SK-N-SH (cell line): ENCODE measurements at regions not wholly inside any gene's neighbourhood (a gene's known extent, or its start where the extent isn't known, plus 50 kb on each side); places are given as distances from the start of the nearest gene placed in this dataset.

Experiments used
- CTCF ChIA-PET: fragments of 300-600, 350-600 bp; formaldehyde crosslinking; extraction: SDS; loops from one replicate; lab custom pipeline; 2021; lab: Yijun Ruan, JAX
- POLR2A ChIA-PET: fragments of 350-600 bp; sonication (Branson Sonifier 250); formaldehyde crosslinking; extraction: SDS; loops from one replicate; lab custom pipeline; 2020; ENCODE audit warnings: antibody characterized with exemption, inconsistent platforms; lab: Yijun Ruan, JAX
- DNase-seq: peaks from one replicate; pipeline ENCODE4 v3.0.0; 2012
- H2AFZ ChIP-seq: fragments of 200-600 bp; sonication (generic); 2 replicates; pipeline ENCODE4 v1.8.1; 2016; ENCODE audit warnings: antibody characterized with exemption, mild to moderate bottlenecking, low read depth
- H3F3A ChIP-seq: fragments of 200-600 bp; sonication (generic); replicated peaks from 2 replicates; pipeline ENCODE3; 2016; ENCODE audit warnings: antibody characterized with exemption, mild to moderate bottlenecking; ENCODE audit not compliant: insufficient read depth
- H3K27ac ChIP-seq, 2 experiments: fragments of 200-500 bp in 1 of 2; fragments of 200-600 bp in 1 of 2; sonication (Bioruptor generic) in 1 of 2; sonication (generic), shearing (Covaris generic) in 1 of 2; 2 replicates each; pipeline versions ENCODE4 v1.5.1 to v1.6.1; 2014 to 2016; ENCODE audit warnings: low read depth in 2 of 2, inconsistent platforms in 1 of 2, low read length in 1 of 2, mild to moderate bottlenecking in 1 of 2, mixed read lengths in 1 of 2
- H3K27me3 ChIP-seq: fragments of 200-600 bp; sonication (generic), shearing (Covaris generic); 2 replicates; pipeline ENCODE4 v1.6.1; 2016; ENCODE audit warnings: mixed run types; ENCODE audit not compliant: insufficient read depth
- H3K36me3 ChIP-seq, 2 experiments: fragments of 200-500 bp in 1 of 2; fragments of 200-600 bp in 1 of 2; sonication (Bioruptor generic) in 1 of 2; sonication (generic) in 1 of 2; replicated peaks in 1 of 2; 2 replicates each; pipeline versions ENCODE3 to v1.5.1; 2014 to 2016; ENCODE audit warnings: low read length in 1 of 2, mild to moderate bottlenecking in 1 of 2; ENCODE audit not compliant: insufficient read depth in 2 of 2, control insufficient read depth in 1 of 2
- H3K4me1 ChIP-seq, 2 experiments: fragments of 200-500 bp in 1 of 2; fragments of 200-600 bp in 1 of 2; sonication (Bioruptor generic) in 1 of 2; sonication (generic), shearing (Covaris generic) in 1 of 2; 2 replicates each; pipeline versions ENCODE4 v1.5.1 to v1.6.1; 2014 to 2016; ENCODE audit warnings: low read depth in 1 of 2, low read length in 1 of 2, mixed run types in 1 of 2; ENCODE audit not compliant: insufficient read depth in 2 of 2, control insufficient read depth in 1 of 2
- H3K4me2 ChIP-seq: fragments of 200-600 bp; sonication (generic), shearing (Covaris generic); 2 replicates; pipeline ENCODE4 v1.6.1; 2017; ENCODE audit warnings: mixed run types
- H3K4me3 ChIP-seq, 2 experiments: fragments of 200-500 bp in 1 of 2; fragments of 200-600 bp in 1 of 2; sonication (Bioruptor generic) in 1 of 2; sonication (generic), shearing (Covaris generic) in 1 of 2; 2 replicates each; pipeline versions ENCODE4 v1.5.1 to v1.8.1; 2014 to 2016; ENCODE audit warnings: low read depth in 2 of 2, inconsistent platforms in 1 of 2, low read length in 1 of 2, mild to moderate bottlenecking in 1 of 2, mixed read lengths in 1 of 2, moderate library complexity in 1 of 2
- H3K79me2 ChIP-seq: fragments of 200-600 bp; sonication (generic); 2 replicates; pipeline ENCODE4 v1.8.1; 2017; ENCODE audit warnings: mild to moderate bottlenecking; ENCODE audit not compliant: insufficient read depth
- H3K9ac ChIP-seq: fragments of 200-600 bp; sonication (generic); 2 replicates; pipeline ENCODE4 v1.6.1; 2017; ENCODE audit warnings: mixed run types
- H3K9me2 ChIP-seq: fragments of 200-600 bp; sonication (generic); 2 replicates; pipeline ENCODE4 v1.6.1; 2017; ENCODE audit warnings: mixed run types
- H3K9me3 ChIP-seq: fragments of 200-600 bp; sonication (generic); 2 replicates; pipeline ENCODE4 v1.6.1; 2017; ENCODE audit warnings: mixed run types, mild to moderate bottlenecking, moderate library complexity
- H4K20me1 ChIP-seq: fragments of 200-600 bp; sonication (generic); 2 replicates; pipeline ENCODE4 v1.6.1; 2017; ENCODE audit warnings: mild to moderate bottlenecking, mixed run types; ENCODE audit not compliant: insufficient read depth
- CHD2 ChIP-seq: fragments of 150-350 bp; IDR thresholded peaks from 2 replicates; pipeline ENCODE4 v1.6.1; 2018; ENCODE audit warnings: low read length; ENCODE audit not compliant: partially characterized antibody
- CTCF ChIP-seq: fragments of 200-600 bp; sonication (generic); IDR thresholded peaks from 2 replicates; pipeline ENCODE4 v1.6.1; 2017; ENCODE audit warnings: antibody characterized with exemption, mild to moderate bottlenecking, moderate library complexity
- ELF1 ChIP-seq: IDR thresholded peaks from 2 replicates; pipeline ENCODE4 v1.4.0; 2012
- EZH2phosphoT487 ChIP-seq: fragments of 200-600 bp; sonication (generic); IDR thresholded peaks from 2 replicates; pipeline ENCODE4 v1.6.1; 2017; ENCODE audit warnings: low read depth, mixed run types, mild to moderate bottlenecking, antibody characterized with exemption, moderate library complexity, borderline replicate concordance
- FOSL2 ChIP-seq: IDR thresholded peaks from 2 replicates; pipeline ENCODE4 v1.4.0; 2012; ENCODE audit warnings: low read depth, mild to moderate bottlenecking, moderate library complexity, borderline replicate concordance
- FOXJ3 ChIP-seq: sonication (generic); formaldehyde crosslinking; IDR thresholded peaks from 2 replicates; pipeline ENCODE4 v1.5.1; 2020; ENCODE audit warnings: mild to moderate bottlenecking, missing genetic modification reagents
- FOXM1 ChIP-seq: IDR thresholded peaks from 2 replicates; pipeline ENCODE4 v1.4.0; 2012; ENCODE audit warnings: low read depth, mild to moderate bottlenecking
- GABPA ChIP-seq: IDR thresholded peaks from 2 replicates; pipeline ENCODE4 v1.4.0; 2012; ENCODE audit warnings: low read depth, mild to moderate bottlenecking
- JUND ChIP-seq: IDR thresholded peaks from 2 replicates; pipeline ENCODE4 v1.4.0; 2012
- MAX ChIP-seq: IDR thresholded peaks from 2 replicates; pipeline ENCODE4 v1.4.0; 2012; ENCODE audit warnings: low read depth
- NFIC ChIP-seq: IDR thresholded peaks from 2 replicates; pipeline ENCODE4 v1.4.0; 2012; ENCODE audit warnings: borderline replicate concordance
- SIN3A ChIP-seq: IDR thresholded peaks from 2 replicates; pipeline ENCODE4 v1.6.1; 2012; ENCODE audit warnings: low read depth, mild to moderate bottlenecking, low read length, moderate library complexity, borderline replicate concordance
- SMC3 ChIP-seq: IDR thresholded peaks from 2 replicates; pipeline ENCODE4 v1.6.1; 2012; ENCODE audit warnings: low read depth, low read length, improper control_type of control experiment
- TAF1 ChIP-seq: IDR thresholded peaks from 2 replicates; pipeline ENCODE4 v1.6.1; 2012; ENCODE audit warnings: low read depth, mild to moderate bottlenecking, low read length, moderate library complexity, borderline replicate concordance
- TCF12 ChIP-seq: IDR thresholded peaks from 2 replicates; pipeline ENCODE4 v1.4.0; 2012
- TEAD4 ChIP-seq: IDR thresholded peaks from 2 replicates; pipeline ENCODE4 v1.4.0; 2012; ENCODE audit warnings: mild to moderate bottlenecking, borderline replicate concordance; ENCODE audit not compliant: insufficient read depth
- YY1 ChIP-seq: IDR thresholded peaks from 2 replicates; pipeline ENCODE4 v1.4.0; 2012; ENCODE audit warnings: low read depth, mild to moderate bottlenecking
- WGBS: methylation state at CpG from one replicate; pipeline ENCODE4 v1.1.6; 2017; ENCODE audit warnings: low lambda C conversion rate; 5-methylcytosine and 5-hydroxymethylcytosine counted together
- TF ChIP-seq, protein P1 (sequence below): IDR thresholded peaks from 2 replicates; pipeline ENCODE4 v1.4.0; 2012; ENCODE audit warnings: low read depth, borderline replicate concordance
- TF ChIP-seq, protein P2 (sequence below): fragments of 150-350 bp; IDR thresholded peaks from 2 replicates; pipeline ENCODE4 v1.6.1; 2017; ENCODE audit warnings: antibody characterized with exemption, low read length, low read depth, borderline replicate concordance
- TF ChIP-seq, protein P3 (sequence below): IDR thresholded peaks from 2 replicates; pipeline ENCODE4; 2012

- POLR2A ChIA-PET: no interaction called here
- TF ChIP-seq NFIC (no peak), CTCF (no peak), EZH2phosphoT487 (no peak), FOXJ3 (CRISPR knock-in tag) (no peak), TCF12 (no peak), SMC3 (no peak), GABPA (no peak), CHD2 (no peak), MAX (no peak), YY1 (no peak), ELF1 (no peak), FOSL2 (no peak), TEAD4 (no peak), JUND (no peak), SIN3A (no peak), TAF1 (no peak), FOXM1 (no peak)
- TF ChIP-seq, protein P1, sequence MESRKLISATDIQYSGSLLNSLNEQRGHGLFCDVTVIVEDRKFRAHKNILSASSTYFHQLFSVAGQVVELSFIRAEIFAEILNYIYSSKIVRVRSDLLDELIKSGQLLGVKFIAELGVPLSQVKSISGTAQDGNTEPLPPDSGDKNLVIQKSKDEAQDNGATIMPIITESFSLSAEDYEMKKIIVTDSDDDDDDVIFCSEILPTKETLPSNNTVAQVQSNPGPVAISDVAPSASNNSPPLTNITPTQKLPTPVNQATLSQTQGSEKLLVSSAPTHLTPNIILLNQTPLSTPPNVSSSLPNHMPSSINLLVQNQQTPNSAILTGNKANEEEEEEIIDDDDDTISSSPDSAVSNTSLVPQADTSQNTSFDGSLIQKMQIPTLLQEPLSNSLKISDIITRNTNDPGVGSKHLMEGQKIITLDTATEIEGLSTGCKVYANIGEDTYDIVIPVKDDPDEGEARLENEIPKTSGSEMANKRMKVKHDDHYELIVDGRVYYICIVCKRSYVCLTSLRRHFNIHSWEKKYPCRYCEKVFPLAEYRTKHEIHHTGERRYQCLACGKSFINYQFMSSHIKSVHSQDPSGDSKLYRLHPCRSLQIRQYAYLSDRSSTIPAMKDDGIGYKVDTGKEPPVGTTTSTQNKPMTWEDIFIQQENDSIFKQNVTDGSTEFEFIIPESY: no peak
- TF ChIP-seq, protein P2, sequence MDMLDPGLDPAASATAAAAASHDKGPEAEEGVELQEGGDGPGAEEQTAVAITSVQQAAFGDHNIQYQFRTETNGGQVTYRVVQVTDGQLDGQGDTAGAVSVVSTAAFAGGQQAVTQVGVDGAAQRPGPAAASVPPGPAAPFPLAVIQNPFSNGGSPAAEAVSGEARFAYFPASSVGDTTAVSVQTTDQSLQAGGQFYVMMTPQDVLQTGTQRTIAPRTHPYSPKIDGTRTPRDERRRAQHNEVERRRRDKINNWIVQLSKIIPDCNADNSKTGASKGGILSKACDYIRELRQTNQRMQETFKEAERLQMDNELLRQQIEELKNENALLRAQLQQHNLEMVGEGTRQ: no peak
- TF ChIP-seq, protein P3, sequence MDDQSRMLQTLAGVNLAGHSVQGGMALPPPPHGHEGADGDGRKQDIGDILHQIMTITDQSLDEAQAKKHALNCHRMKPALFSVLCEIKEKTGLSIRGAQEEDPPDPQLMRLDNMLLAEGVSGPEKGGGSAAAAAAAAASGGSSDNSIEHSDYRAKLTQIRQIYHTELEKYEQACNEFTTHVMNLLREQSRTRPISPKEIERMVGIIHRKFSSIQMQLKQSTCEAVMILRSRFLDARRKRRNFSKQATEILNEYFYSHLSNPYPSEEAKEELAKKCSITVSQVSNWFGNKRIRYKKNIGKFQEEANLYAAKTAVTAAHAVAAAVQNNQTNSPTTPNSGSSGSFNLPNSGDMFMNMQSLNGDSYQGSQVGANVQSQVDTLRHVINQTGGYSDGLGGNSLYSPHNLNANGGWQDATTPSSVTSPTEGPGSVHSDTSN: no peak
- TF ChIP-seq, all 33 proteins: peak for 0
- Histone ChIP-seq H2AFZ (no peak overlapping the region), H3K36me3 (no peaks in the 10 kb centered on the region), H4K20me1 (no peaks in the 10 kb centered on the region), H3K27ac (no peak overlapping the region), H3K9me3 (no peaks in the 10 kb centered on the region), H3K79me2 (no peaks in the 10 kb centered on the region), H3F3A (no peaks in the 10 kb centered on the region), H3K27me3 (no peaks in the 10 kb centered on the region; the same call in 1 of the 2 replicates), H3K9me2 (no peaks in the 10 kb centered on the region), H3K4me2 (no peak overlapping the region), H3K9ac (no peak overlapping the region), H3K4me1 (no peaks in the 10 kb centered on the region; a peak in 1 of 4 replicates), H3K4me3 (no peak overlapping the region)
- 77% methylated on average over 7 of the region's 7 CpGs for WGBS
- no peak for DNase-seq
- CTCF ChIA-PET: interaction anchor here (1.4 kb wide), 1 partner anchor 44 kb away, joined by 6 read pairs; no protein-coding TSS in a partner anchor
Measured at GRCh38 chr1:101313356-101313755, 76.5 kb downstream of the S1PR1 start.
